ENCODE measurements at regions not wholly inside any gene's neighbourhood (a gene's known extent, or its start where the extent isn't known, plus 50 kb on each side); places are given as distances from the start of the nearest gene placed in this dataset.

DNA sequence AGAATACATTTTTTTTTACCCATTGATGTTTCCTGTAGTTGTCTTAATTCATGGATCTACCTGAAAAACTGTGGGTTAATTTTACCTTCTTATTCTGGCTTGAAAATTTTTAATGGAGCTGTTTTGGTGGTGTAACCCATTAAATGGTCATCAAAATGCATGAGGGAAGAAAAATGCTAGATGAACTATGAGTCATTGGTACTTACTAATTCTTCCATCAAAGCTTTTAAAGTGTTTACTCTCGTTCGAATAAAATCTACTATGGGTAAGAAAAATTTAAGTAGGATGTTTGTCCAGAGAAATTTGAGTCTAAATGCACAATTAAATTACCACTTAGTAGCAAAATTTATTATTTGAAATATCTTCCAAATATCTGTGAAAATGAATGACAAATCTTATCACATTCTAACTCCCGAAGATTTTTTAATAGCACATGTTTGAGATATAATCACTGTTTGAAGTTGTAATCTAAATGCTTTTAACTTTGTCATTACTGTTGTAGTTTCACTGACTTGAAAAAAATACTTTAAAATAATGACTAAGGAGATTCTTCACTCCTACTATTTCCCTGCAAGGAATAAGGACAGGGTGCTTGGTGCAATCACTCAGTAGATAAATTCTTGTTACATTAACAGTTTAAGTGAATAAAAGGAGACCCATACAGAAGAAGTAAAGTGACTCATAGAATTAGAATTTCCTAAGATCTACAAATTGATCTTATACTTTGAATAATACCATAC, 437.7 kb downstream of the IRS2 start:
- no peak overlapping the region for H3K27ac ChIP-seq
- no peaks in the 10 kb centered on the region for H3K36me3 ChIP-seq
- no peaks in the 10 kb centered on the region for H3K9me3 ChIP-seq (ENCODE audit: low read depth)
- TF ChIP-seq, protein P1, sequence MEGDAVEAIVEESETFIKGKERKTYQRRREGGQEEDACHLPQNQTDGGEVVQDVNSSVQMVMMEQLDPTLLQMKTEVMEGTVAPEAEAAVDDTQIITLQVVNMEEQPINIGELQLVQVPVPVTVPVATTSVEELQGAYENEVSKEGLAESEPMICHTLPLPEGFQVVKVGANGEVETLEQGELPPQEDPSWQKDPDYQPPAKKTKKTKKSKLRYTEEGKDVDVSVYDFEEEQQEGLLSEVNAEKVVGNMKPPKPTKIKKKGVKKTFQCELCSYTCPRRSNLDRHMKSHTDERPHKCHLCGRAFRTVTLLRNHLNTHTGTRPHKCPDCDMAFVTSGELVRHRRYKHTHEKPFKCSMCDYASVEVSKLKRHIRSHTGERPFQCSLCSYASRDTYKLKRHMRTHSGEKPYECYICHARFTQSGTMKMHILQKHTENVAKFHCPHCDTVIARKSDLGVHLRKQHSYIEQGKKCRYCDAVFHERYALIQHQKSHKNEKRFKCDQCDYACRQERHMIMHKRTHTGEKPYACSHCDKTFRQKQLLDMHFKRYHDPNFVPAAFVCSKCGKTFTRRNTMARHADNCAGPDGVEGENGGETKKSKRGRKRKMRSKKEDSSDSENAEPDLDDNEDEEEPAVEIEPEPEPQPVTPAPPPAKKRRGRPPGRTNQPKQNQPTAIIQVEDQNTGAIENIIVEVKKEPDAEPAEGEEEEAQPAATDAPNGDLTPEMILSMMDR (IDR thresholded peaks at IDR 0.05; ENCODE audit: low read depth, low read length): no peak
- H3K27me3 ChIP-seq: no peaks in the 10 kb centered on the region
- DNase-seq (ENCODE audit: low read depth in 1 of 2, low spot score in 1 of 2): peak in 1 of 2 donors; percentile 27
- no peaks in the 10 kb centered on the region for H3K4me1 ChIP-seq (ENCODE audit: low read depth)
- no peak overlapping the region for H3K4me3 ChIP-seq

DNA sequence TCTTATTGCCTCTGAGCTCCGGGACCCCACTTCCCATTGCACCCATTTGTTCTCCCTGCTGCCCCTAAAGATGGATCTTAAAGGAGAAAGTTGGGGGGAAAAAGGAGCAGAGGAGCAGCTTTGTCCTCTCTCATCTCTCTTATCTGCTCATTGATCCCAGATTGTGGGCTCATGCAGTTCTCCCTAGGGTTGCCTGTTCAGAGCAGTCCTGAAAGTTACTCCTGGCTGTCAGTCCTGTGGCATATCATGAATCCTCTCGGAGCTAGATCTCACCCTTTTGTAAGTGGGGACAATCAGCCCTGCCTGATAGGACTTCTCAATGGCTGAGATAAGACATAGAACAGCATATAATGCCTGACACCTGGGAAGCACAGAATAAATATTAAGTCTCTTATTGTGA, 440.3 kb downstream of the IRS2 start:
- Histone ChIP-seq H3K27ac (no peak overlapping the region), H3K36me3 (no peaks in the 10 kb centered on the region), H3K9me3 (ENCODE audit: low read depth) (no peaks in the 10 kb centered on the region), H3K4me1 (ENCODE audit: low read depth) (no peaks in the 10 kb centered on the region), H3K27me3 (no peaks in the 10 kb centered on the region), H3K4me3 (no peak overlapping the region)
- DNase-seq (ENCODE audit: low read depth in 1 of 2, low spot score in 1 of 2): no peak
- TF ChIP-seq, protein P1 (IDR thresholded peaks at IDR 0.05; ENCODE audit: low read depth, low read length): no peak

DNA sequence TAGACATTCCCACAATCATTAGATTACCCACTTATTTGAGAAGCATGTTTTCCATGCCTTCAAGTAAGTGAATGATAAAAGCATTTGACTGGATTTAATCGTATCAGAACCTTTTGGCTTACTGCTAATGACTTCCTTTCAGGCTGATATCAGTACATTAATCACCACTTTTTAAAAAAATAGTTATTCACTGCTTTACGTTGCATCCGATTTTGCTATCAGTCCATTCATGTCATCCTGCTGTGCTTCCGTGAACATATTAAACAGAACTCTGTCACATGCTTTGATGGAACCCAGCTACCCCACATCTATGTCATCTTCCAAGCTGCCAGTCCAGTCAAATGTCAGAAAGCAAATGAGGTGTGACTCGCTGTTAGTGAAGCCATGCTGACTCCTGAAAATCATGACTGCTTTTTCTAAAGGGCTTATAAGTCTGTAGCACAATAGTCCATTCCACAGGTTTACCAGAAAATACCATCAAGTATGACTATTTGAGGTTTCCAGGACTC, 440.9 kb downstream of the IRS2 start:
- Histone ChIP-seq H3K27ac (no peak overlapping the region), H3K36me3 (no peaks in the 10 kb centered on the region), H3K4me3 (no peak overlapping the region), H3K4me1 (ENCODE audit: low read depth) (no peaks in the 10 kb centered on the region), H3K27me3 (no peaks in the 10 kb centered on the region), H3K9me3 (ENCODE audit: low read depth) (no peaks in the 10 kb centered on the region)
- DNase-seq (ENCODE audit: low read depth in 1 of 2, low spot score in 1 of 2): peak in 1 of 2 donors; percentile 13
- TF ChIP-seq, protein P1 (IDR thresholded peaks at IDR 0.05; ENCODE audit: low read depth, low read length): no peak

DNA sequence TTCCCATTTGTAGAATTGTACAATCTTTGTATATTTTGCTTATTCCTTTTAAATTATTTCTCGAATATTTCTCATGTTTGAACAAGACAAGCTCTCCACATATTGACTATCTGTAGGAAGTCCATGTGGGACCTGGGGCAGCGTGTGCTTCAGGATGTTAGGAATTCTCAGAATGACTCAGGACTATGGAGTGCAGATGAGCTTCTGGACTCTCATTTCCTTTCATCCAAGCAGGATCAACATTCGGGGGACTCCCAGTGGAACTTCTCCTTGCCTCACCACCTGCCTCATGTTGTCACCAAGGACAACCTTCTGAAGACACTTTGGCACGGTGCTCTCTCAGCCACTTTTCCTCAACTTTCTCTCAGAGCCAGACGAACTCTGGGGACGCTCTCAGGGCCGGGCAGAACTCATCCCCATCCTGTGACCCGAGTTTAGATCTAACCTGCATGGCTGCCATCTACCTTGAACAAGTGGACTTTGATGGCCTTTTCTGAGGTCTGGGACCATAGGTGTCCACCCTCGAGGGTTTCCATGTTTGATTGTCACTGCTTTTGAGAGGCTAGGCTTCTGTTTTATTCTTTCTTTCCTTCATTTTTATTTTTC, 441.7 kb downstream of the IRS2 start:
- TF ChIP-seq, protein P1 (IDR thresholded peaks at IDR 0.05; ENCODE audit: low read depth, low read length): no peak
- DNase-seq (ENCODE audit: low read depth in 1 of 2, low spot score in 1 of 2): peak in 1 of 2 donors; percentile 36
- Histone ChIP-seq H3K27ac (no peak overlapping the region), H3K27me3 (no peaks in the 10 kb centered on the region), H3K4me1 (ENCODE audit: low read depth) (no peaks in the 10 kb centered on the region), H3K36me3 (no peaks in the 10 kb centered on the region), H3K4me3 (no peak overlapping the region), H3K9me3 (ENCODE audit: low read depth) (no peaks in the 10 kb centered on the region)

DNA sequence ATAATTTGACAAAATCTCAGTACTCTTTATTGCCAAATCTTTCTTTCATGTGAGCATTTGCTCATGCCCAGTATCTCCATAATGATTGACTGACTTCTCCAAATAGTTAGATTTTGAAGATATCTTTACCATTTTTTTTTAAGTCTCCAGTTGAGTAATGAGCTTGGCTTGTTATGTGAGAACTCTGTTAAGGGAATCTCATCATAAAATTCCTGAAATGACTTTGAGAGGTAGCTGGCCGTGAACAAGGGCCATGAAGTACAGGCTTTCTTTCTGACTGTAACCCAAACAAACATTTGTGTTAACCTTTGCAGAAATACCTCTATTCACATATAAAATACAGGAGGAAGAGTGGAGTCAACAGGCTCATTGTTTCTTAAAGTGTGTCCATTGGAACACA, 449.7 kb downstream of the IRS2 start:
- no peak overlapping the region for H3K4me3 ChIP-seq
- H3K36me3 ChIP-seq: no peaks in the 10 kb centered on the region
- DNase-seq (ENCODE audit: low read depth in 1 of 2, low spot score in 1 of 2): peak in 1 of 2 donors; percentile 63
- H3K27me3 ChIP-seq: no peaks in the 10 kb centered on the region
- H3K4me1 ChIP-seq (ENCODE audit: low read depth): no peaks in the 10 kb centered on the region
- TF ChIP-seq, protein P1 (IDR thresholded peaks at IDR 0.05; ENCODE audit: low read depth, low read length): no peak
- no peak overlapping the region for H3K27ac ChIP-seq
- no peaks in the 10 kb centered on the region for H3K9me3 ChIP-seq (ENCODE audit: low read depth)
